Amniotic stem cell (primary cell): ENCODE measurements at regions not wholly inside any gene's neighbourhood (a gene's known extent, or its start where the extent isn't known, plus 50 kb on each side); places are given as distances from the start of the nearest gene placed in this dataset.
A peak's percentile ranks its signal among the peaks of the same experiment; 100 is the strongest.
"Not testable (repeated sequence)": the region's sequence is repeated elsewhere in the genome, so short reads cannot be mapped to it uniquely, and the experiment has no call there.

Experiments used
- DNase-seq: peaks from one replicate; lab custom pipeline; 2025; lab: John Stamatoyannopoulos, UW

DNA sequence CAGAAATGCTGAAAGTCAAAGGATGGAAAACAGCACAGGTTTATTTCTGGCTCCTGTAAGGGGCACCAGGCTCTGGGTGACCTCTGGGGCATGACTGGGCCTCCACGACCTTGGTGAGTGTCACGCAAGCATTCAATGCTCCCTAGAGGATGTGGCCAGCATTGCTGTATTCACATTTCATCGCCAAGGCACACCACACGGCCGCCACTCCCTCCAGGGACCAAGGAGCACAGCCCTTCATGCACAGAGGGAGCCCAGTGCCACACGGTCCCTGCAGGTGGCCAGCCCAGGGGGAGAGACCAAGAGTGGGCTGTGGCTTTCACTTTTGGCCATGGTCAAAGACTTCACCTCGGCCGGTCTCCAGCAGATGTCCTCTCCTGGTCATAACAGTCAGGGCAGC, 137.4 kb upstream of the TNRC6C start:
- DNase-seq: no peak

DNA sequence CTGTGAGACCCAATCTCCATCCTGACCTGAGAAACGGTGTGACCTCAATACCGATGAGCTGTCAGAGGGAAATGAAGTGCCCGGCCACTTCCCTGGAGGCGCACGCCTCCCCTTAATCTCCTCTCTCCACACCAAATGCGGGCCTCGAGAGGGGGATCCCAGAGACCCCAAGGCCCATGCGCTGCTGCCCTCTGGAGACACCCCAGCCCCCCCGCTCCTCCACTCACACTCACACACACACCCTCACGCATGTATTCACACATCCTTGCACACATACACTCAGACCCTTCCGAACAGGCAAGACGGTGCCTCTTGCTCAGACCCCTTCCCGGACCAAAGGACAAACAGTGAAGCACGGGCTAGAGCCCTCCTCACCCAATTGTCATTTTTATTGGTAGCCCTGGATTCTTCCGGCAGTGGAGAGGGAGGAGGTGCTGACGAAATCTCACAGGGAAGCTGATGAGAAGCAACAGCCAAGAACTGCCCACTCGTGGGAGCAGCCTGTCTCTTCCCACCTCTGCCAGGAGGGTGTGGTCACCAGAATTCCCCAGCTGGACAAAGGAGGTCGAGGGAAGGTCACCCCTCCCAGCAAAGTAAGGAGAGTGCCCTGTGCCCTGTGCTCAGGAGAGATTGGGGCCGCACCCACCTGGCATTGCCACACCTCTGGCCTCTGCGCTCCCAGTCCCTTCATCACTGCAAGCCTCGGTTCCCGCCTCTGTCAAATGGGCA, 136.0 kb upstream of the TNRC6C start:
- DNase-seq: no peak

DNA sequence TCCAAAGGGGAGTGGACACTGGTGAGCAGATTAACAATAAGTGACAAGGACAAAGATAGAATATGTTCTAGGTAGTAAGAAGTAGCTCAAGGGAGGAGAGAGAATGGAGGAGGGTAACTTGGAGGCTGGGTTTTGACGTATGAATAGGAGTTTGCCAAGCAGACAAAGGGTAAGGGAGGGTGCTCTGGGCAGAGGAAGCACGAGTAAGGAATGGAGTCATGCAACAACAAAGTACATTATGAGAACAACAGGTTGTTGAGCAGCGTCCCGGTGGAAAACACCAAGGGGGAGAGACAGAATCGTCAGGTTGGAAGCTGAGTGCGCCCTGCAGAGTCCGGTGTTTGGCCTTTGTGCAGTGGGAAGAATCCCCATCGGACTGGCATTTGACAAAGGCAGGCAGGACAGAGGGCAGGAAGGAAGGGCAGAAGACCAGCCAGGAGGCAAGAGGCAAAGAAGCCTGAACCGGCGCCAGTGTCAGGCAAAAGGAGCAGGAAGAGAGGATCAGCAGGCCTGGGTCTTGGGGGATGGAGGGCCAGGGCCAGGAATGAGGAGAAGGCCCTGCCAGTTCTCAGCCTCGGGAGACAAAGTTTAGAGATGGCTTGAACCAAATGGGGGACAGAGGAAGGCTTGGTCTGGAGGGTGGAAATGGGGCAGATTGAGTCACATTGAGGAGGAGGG, 134.3 kb upstream of the TNRC6C start:
- DNase-seq: no peak

DNA sequence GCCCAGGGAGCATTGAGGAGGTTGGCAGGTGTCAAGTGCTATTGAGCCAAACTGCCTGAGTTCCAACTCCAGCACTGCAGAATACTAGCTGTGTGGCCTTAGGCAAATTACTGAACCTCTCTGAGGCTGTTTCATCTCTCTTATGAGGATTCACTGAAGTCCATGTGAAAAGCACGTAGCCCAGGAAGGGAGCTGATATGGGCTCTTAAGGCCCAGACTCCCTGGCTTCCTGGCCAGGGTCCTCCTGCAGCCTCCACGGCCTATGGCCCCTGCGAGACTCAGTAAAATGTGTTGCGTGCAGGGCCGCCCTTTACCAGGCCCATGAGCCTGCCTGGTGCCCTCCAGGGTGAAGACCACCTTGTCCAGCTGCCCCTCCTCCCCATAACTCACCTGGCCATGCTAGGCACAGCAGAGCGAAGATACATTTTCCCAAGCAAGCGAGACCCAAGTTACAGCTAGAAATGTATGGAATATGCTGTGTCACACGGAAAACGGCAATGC, 133.7 kb upstream of the TNRC6C start:
- no peak for DNase-seq

DNA sequence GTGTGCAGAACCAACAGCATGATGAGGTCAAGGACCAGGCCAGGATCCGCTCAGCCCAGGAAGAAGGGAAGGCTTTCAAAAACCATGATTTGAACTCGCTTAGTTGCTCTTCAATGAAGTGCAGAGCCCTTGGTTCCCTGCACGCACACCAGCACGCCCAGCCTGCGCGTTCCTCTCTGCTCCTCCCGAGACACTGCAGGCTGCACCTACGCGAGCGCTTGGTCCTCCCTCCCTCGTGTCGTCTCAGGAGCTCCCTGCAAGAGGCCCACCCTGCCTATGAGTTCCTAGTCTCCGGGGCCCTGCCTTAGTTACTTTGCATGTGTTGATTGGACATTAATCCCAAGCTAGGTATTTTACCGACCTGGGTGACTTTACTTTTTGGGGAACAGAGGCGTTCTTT, 132.9 kb upstream of the TNRC6C start:
- no peak for DNase-seq

DNA sequence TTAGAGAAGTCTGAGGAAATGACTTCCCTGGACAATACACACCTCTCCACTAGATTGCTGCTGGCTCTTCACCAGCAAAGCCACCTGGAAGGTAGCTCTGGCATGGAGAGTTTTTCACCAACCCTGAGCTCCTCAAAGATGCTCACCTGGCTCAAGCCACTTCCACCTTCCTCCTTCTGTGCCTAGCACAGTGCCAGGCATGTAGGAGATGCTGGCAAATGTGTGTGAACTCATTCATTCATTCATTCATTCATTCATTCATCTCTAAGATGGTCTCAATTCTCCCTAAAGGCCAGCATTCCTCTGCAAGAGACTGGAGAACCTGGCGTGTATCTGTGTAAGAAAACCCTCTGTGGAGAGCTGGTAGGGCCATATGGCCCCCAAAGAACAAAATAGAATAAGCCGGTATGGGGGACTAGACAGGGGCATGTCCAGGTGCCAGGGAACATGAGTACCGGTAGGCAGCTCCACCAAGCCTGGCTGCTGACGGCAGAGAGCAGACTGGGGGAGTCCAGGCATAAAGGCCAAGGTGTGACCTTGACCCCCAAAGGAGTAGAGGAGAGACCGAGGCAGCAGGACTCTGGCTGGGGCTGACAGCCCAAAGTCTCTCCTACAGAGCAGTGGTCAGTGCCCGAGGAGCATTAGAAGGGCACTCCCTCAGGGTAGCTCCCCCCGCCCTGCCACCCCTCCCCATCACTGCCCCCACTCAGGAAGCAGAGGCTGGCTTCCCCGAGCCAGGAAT, 132.2 kb upstream of the TNRC6C start:
- no peak for DNase-seq

DNA sequence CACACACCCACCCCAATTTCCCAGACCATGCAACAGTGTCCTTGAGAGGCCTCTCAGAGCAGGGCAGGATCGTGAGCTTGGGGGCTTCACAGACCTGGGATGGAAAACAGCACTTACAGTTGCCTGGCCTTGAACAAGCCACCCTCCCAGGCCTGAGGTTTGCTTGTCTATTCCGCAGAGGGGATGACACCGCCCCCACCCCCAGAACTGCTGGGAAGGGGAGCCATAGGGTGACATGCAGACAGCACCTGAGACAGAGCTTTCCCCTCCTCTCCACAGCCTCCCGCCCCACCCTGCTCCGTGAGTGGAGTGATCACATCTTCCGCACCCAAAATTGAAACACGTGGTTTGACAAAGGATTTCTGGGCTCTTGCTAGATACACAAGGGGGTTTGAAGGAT, 131.5 kb upstream of the TNRC6C start:
- DNase-seq: no peak

DNA sequence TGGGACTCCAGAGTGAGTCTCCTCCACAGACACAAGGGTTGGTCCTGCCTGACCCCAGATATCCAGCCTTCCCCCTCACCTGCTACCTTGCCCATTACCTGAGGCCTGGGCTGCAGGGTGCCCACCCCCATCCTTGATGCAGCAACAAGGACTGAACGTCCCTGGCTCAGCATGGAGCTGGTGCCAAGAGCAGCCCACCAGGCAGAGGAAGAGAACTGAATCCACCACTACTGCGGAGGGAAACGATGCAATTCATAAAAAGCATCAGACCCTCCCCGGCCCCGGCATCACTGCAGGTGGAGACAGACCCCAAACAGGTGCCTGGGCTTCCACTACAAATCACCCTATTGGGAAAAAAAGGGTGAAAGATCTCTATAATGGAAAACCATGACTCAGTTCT, 131.0 kb upstream of the TNRC6C start:
- no peak for DNase-seq

DNA sequence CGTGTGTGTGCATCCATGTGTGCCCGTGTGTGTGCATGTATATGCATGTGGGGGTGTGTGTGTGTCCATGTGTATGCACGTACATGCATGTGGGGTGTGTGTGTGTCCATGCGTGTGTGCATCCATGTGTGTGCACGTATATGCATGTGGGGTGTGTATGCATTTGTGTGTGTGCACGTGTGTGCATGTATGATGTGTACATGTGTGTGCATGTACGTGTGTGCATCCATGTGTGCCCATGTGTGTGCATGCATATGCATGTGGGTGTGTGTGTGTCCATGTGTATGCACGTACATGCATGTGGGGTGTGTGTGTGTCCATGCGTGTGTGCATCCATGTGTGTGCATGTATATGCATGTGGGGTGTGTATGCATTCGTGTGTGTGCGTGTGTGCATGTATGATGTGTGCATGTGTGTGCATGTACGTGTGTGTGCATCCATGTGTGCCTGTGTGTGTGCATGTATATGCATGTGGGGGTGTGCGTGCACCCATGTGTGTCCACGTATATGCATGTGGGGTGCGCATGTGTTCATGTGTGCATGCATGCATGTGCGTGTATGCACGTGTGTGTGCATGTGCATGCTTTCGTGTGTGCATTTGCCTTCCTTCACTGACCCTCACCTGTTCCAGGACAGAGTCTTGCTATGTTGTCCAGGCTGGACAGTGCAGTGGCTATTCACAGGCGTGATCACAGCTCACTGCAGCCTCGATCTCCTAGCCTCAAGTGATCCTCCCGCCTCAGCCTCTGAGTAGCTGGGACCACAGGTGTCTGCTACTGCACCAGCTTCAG, 129.6 kb upstream of the TNRC6C start:
- DNase-seq: no peak

DNA sequence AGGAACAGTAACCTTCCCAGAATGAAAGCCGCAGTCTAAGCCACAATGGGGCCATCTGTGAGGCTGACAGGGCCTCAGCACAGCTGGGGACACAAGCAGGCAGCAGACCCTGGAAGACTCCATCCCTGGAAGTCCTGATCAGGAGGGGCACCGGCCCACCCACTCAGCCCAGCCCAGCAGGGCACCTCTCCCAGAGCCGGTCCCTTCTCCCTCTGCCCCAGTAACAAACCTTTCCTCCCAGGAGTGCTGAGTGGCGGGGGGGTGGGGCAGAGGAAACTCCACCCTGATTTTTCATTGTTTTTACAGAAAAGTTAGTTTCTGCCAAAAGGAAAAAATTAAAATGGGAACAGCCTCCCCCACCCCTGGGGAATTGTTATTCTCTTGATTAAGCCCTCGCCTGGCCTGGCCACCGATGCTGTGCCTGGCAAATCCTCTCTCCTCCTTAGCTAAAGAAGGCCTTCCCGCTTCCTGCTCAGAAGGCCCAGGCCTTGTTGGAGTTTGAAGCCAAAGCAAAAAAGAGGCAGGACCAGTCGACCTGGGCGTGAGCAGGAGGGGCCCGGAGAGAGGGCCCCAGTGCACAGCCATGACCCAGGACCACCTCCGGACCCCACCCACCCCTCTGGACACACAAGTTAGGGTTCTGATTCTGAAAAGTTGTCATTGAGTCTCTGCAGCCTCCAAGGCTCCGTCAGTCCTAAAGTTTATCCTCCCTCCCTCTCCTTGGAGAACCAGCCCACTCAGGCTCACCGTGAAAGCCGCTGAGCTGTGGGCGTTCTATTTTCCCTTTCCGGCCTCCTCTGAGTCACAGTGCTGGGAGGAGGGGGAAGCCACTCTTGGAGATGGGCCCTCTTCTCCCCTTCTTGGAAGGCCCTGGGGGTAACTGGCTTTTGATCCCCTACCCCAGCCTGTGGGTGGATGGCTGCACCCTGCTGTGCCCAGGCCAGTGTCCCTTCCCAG, 128.4 kb upstream of the TNRC6C start:
- peak; percentile 65 for DNase-seq

DNA sequence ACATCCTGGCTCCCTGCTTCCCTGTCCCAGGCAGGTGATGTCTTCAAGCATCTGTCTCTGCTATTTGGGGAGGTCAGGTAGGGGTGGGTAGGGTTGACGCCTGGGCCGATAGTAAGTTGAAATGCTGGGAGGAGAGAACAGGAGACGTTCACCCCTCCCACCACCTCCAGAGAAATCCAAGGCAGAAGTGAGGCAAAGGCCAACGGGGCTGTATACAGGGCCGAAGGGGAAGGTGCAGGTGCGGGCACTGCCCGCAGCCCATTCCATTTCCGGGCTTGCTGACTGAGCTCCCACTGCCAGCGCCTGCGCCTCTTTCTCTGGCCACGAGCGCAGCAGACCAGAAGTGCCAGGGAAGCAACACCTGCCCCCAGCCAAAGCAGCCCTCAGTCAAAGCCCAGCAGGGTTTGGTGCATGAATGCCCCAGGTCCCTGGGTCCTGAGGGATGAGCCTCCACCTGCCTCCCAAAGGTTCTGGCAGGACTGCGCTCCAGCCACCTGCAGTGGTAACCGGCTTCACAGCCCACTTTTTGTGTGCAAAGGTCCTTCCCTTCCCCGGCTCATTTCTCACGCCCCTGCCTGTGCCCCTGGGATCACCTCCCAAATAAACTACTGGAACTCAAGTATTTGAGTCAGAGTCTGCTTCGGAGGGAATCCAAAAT, 127.6 kb upstream of the TNRC6C start:
- no peak for DNase-seq

DNA sequence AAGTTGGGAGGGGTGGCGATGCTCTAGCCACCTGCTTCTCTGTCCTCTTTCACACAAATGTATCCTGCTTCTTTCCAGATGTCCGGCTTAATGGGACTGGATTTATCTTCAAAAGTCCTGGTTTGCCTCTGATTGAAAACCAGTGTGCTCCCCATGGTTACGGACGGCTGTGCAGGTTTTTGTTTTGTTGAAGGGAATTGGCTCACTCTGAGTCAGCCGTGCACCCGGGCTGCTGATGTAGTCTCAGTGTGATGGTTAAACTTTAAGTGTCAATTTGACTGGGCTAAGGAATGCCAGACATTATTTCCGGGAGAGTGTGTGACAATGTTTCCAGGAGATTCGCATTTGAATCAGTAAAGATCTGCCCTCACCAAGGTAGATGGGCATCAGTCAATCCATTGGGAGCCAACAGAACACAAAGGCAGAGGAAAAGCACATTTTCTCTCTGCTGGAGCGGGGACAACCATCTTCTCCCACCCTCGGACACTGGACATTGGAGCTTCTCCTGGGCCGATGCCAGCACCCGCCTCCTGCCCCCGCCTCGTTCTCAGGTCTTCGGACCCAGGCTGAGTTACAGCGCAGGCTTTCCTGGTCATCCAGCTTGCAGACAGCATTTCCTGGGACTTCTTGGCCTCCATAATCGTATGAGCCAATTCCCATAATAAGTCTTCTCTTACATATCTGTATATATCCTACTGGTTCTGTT, 126.9 kb upstream of the TNRC6C start:
- no peak for DNase-seq

DNA sequence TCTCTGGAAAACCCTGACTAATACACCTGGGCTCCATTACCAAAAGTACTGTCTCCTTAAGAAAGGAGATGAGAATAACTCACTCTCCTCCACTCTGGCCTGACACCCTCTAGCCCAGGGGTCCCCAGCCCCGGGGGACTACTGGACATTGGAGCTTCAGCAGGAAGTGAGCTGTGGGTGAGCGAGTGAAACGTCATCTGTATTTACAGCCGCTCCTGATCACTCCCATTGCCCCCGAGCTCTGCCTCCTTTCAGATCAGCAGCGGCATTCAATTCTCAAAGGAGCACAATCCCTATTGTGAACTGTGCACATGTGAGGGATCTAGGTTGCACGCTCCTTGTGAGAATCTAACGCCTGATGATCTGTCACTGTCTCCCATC, 126.3 kb upstream of the TNRC6C start:
- DNase-seq: no peak

DNA sequence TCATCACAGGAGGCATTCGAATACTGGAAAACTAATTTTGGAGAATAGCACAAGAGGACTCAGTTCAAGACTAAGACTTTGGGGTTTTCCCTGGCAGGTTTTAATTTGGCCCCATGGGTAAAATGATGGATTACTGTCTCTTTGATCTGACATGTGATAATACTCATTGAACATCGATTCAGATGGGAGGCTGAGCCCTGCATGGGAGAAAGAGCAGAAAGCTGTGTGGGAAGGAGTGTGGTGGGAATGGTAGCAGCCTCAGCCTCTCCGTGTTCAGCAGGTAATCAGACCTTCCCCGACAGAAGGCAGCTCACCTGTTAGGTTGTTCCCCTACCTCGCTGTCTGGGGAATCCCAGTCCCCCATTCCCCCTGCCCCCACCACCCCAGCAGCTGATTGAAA, 124.7 kb upstream of the TNRC6C start:
- no peak for DNase-seq

DNA sequence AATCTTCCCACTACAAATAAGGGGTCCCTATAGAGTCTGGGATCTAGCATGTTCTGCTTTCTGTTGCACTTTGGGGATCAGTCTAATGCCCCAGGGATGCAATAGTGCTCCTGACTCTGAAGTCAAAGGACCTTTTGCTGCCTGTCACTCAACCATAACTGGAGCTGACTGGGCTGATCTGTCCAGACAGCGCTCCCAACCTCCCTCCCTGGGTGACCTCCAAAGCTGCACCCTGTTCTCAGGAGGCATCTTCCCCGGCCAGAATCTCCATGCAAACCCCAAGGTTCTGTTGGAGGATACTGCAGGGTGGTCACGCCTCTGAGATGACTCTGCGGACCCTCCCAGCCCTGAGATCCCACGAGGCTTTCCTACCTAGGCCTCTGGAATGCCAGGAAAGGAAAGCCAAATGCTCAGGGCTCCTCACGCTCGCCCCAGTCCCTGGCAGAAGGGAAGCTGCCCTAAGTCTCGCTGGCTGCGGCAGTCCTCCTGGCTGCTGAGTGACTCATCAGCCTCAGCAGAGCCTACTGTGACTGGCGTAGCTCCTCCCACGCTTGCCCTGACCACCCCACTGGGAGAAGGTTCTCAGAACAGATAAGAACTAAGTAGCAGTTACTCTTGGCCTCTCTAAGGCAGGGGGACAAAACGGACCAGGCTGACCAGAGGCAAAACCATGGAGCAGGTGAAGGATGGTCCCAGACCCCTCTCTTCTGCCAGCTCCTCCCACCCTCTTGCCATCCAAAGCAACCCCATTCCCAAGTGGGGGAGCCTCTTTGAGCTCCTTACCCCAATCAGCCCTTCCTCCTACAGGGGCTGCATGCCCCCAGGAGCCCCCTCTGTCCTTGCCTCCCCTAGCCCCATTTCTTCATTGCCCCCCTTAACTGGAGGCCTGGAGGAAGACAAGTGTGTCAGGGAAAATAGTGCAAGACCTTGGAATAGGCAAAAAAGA, 124.1 kb upstream of the TNRC6C start:
- DNase-seq: peak; percentile 83

DNA sequence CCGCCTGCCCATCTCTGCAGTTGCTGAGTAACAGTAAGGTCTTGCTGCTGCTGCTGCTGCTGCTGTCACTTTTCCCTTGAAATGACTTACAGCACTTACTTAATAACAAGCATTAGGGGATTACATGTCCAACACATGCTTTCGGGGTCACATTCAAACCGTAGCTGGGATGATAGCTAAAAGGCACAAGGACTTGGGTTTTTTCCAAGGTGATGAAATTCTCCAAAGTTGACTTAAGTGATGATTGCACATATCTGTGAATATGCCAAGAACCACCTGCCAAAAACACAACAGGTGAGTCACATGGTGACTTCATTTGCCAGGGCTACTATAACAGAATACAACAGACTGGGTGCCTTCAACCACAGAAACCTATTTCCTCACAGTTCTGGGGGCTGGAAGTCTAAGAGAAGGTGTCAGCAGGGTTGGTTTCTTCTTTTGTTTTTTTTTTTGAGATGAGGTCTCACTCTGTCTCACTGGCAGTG, 121.9 kb upstream of the TNRC6C start:
- DNase-seq: no peak

DNA sequence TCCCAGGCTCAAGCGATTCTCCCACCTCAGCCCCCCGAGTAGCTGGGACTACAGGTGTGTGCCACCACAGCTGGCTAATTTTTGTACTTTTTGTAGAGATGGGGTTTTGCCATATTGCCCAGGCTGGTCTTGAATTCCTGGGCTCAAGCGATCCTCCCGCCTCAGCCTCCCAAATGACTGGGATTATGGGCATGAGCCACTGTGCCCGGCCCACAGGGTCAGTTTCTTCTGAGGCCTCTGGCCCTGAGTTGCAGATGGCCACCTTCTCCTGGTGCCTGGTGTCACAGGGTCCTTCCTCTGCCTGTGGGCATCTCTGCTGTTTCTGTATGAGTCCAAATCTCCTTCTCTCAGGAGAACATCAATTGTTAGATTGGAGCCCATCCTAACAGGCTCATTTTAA, 121.4 kb upstream of the TNRC6C start:
- DNase-seq: not testable (repeated sequence)

DNA sequence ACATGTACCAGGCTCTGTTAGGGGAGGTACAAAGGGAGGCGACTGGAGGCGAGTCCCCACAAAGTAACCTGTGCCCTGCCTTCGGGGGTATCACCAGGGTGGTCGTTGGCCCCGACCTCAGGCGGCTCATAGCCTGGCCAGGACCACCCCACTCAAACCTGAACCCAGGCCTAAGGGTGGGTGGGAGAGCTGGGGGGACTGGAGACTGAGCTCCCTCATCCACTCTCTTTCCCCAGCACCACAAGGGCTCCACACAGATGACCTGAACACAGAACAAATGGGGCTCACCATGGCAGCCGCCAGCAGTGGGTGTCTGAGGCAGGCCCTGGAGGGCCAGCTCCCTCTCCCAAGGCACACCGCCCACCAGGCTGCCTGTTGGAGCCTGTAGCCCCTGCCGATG, 120.6 kb upstream of the TNRC6C start:
- no peak for DNase-seq
